ENCODE measurements at regions not wholly inside any gene's neighbourhood (a gene's known extent, or its start where the extent isn't known, plus 50 kb on each side); places are given as distances from the start of the nearest gene placed in this dataset.

DNA sequence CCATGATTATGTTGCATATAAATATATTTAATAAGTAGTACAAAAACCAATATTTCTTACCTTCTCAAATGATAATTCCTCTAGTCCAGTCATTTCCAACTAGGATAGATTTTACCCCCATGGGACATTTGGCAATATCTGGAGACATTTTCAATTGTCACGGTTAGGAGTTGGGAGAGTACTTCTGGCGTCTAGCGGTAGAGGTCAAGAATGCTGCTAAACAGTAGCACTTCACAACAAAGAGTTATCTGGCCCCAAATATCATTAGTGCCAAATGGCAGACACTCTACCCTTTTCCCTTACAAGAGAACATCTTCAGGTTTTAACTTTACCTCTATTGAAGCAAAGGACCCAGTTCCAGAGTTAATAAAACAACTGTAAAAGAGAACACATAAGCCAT is 168.1 kb downstream of the FAT4 start:
- Histone ChIP-seq H2AFZ (ENCODE audit: low read depth, low read length) (no peak overlapping the region), H3K27me3 (ENCODE audit: control insufficient read depth in 2 of 2, insufficient read depth in 2 of 2, low read length in 2 of 2) (no peaks in the 10 kb centered on the region), H4K20me1 (replicated peaks; ENCODE audit: control insufficient read depth, extremely low read depth, insufficient read depth, low read length) (no peaks in the 10 kb centered on the region), H3K9ac (replicated peaks; ENCODE audit: extremely low read depth, insufficient read depth, low read length) (no peak overlapping the region), H3K79me2 (ENCODE audit: control insufficient read depth, insufficient read depth, low read length) (no peaks in the 10 kb centered on the region), H3K9me3 (replicated peaks; ENCODE audit: control insufficient read depth, insufficient read depth, low read length) (no peaks in the 10 kb centered on the region), H3K36me3 (ENCODE audit: control insufficient read depth in 2 of 2, extremely low read depth in 1 of 2, insufficient read depth in 2 of 2, low read length in 2 of 2) (peaks cover 3 to 10% of the 10 kb centered on the region in 2 experiments), H3K9me1 (replicated peaks; ENCODE audit: control insufficient read depth, extremely low read depth, insufficient read depth, low read length) (no peaks in the 10 kb centered on the region), H3K27ac (ENCODE audit: insufficient read depth, low read depth, low read length) (no peak overlapping the region), H3K4me2 (ENCODE audit: insufficient read depth, low read length) (no peak overlapping the region), H3K4me3 (replicated peaks in 1 of 3; ENCODE audit: insufficient read depth in 1 of 3, low read depth in 1 of 3, low read length in 3 of 3) (no peak overlapping the region), H3K4me1 (ENCODE audit: control insufficient read depth, extremely low read depth, insufficient read depth, low read length) (no peaks in the 10 kb centered on the region)
- ChIA-PET CTCF (interaction anchor here (1.2 kb wide), 1 partner anchor 269 kb away, joined by 4 read pairs; no protein-coding TSS in a partner anchor), POLR2A (no interaction called here)
- FAIRE-seq: no peak
- intact Hi-C loops (cut with micrococcal nuclease) (loop anchor here (5.0 kb wide), 1 partner anchor 96 kb away; no protein-coding TSS in a partner anchor), dilution Hi-C loops (cut with MboI; ENCODE audit: extremely low pct_ligation_motif_present, low sequenced_read_pairs) (no loop called here)
- DNase-seq (ENCODE audit: low read depth, low spot score): no peak
- no peak for TF ChIP-seq POLR2AphosphoS5 (IDR thresholded peaks at IDR 0.05; ENCODE audit: insufficient read depth, low read depth, low read length)
- no peak for TF ChIP-seq EZH2 (IDR thresholded peaks at IDR 0.05; ENCODE audit: borderline replicate concordance, low read depth, low read length, severe bottlenecking)
- no peak for TF ChIP-seq GATA2 (IDR thresholded peaks at IDR 0.05; ENCODE audit: insufficient read depth, insufficient read length, low read depth, low read length)
- TF ChIP-seq MYC (IDR thresholded peaks at IDR 0.05; ENCODE audit: low read depth, low read length): no peak
- TF ChIP-seq JUN (IDR thresholded peaks at IDR 0.05; ENCODE audit: borderline replicate concordance, insufficient read depth, insufficient read length, low read depth): no peak
- TF ChIP-seq POLR2A (IDR thresholded peaks at IDR 0.05; ENCODE audit: low read depth, low read length): no peak
- TF ChIP-seq, protein P1, sequence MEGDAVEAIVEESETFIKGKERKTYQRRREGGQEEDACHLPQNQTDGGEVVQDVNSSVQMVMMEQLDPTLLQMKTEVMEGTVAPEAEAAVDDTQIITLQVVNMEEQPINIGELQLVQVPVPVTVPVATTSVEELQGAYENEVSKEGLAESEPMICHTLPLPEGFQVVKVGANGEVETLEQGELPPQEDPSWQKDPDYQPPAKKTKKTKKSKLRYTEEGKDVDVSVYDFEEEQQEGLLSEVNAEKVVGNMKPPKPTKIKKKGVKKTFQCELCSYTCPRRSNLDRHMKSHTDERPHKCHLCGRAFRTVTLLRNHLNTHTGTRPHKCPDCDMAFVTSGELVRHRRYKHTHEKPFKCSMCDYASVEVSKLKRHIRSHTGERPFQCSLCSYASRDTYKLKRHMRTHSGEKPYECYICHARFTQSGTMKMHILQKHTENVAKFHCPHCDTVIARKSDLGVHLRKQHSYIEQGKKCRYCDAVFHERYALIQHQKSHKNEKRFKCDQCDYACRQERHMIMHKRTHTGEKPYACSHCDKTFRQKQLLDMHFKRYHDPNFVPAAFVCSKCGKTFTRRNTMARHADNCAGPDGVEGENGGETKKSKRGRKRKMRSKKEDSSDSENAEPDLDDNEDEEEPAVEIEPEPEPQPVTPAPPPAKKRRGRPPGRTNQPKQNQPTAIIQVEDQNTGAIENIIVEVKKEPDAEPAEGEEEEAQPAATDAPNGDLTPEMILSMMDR (IDR thresholded peaks at IDR 0.05; ENCODE audit: extremely low read depth in 1 of 2, insufficient read depth in 1 of 2, low read depth in 1 of 2, low read length in 2 of 2): no peak
- TF ChIP-seq, protein P2, sequence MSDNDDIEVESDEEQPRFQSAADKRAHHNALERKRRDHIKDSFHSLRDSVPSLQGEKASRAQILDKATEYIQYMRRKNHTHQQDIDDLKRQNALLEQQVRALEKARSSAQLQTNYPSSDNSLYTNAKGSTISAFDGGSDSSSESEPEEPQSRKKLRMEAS (IDR thresholded peaks at IDR 0.05; ENCODE audit: insufficient read depth, insufficient read length): no peak
- TF ChIP-seq FOS (IDR thresholded peaks at IDR 0.05; ENCODE audit: borderline replicate concordance, insufficient read depth, low read length): no peak
- BruUV-seq (replicated peaks): no TSS peak
